ENCODE measurements at regions not wholly inside any gene's neighbourhood (a gene's known extent, or its start where the extent isn't known, plus 50 kb on each side); places are given as distances from the start of the nearest gene placed in this dataset.

DNA sequence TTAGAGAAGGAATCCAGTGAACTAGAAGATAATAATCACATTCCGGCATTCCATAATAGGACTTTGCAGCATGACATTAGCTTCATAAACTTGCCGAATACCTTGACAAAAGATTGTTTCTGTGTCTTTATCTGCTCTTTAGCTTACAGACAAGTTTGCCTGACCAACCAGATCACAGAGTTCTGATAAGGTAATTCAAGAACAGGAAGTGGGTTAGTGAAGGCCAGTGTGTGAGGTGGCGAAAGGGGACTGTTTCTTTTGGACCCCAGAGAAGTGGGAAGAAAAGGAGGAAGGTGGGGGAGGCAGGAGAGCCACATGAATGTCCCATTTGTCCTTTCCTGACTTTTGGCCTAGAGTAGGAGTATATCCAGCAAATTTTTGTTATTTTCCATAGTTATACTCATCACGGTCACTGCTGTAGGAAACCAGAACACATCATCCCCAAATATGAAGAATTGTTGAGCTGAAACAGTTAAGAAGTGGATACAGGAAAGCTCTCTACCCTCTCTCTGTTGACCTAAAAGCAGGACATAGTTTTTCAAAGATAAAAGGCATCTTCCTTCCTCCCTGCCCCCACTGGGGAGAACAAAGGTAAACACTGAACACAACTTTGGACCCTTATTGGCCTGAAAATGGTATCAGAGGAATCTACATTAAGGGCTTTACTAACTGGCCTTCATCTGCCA, 72.4 kb upstream of the TNFAIP3 start:
- Histone ChIP-seq H3K23me2 (ENCODE audit: low read depth, low read length) (peaks cover 2% of the 10 kb centered on the region; the same call in 1 of the 2 replicates), H2BK5ac (ENCODE audit: low read depth, low read length) (no peak overlapping the region), H3K14ac (ENCODE audit: insufficient read length) (no peak overlapping the region), H3K79me1 (ENCODE audit: low read depth, low read length) (no peaks in the 10 kb centered on the region), H3K4me2 (ENCODE audit: insufficient read depth in 1 of 2, low read depth in 2 of 2, low read length in 2 of 2) (no peak overlapping the region), H3K4me1 (replicated peaks in 1 of 4; ENCODE audit: control insufficient read depth in 3 of 4, insufficient read depth in 4 of 4, low read length in 3 of 4) (no peaks in the 10 kb centered on the region), H3K9me3 (ENCODE audit: insufficient read depth in 2 of 2, low read depth in 1 of 2, low read length in 1 of 2) (no peaks in the 10 kb centered on the region), H4K5ac (ENCODE audit: insufficient read length, low read depth, low read length) (no peak overlapping the region), H3K18ac (ENCODE audit: extremely low read depth, low read length) (no peak overlapping the region), H4K20me1 (replicated peaks in 1 of 2; ENCODE audit: control insufficient read depth in 1 of 2, insufficient read depth in 2 of 2, low read length in 2 of 2) (no peaks in the 10 kb centered on the region), H4K91ac (replicated peaks; ENCODE audit: insufficient read length, low read length) (no peak overlapping the region), H3K23ac (ENCODE audit: insufficient read length) (no peak overlapping the region), H3K79me2 (ENCODE audit: control insufficient read depth in 1 of 2, insufficient read depth in 2 of 2, low read length in 2 of 2) (no peaks in the 10 kb centered on the region), H4K8ac (ENCODE audit: extremely low read depth, insufficient read depth, low read length) (no peak overlapping the region), H3K36me3 (ENCODE audit: control insufficient read depth in 2 of 4, insufficient read depth in 4 of 4, low read length in 3 of 4) (no peaks in the 10 kb centered on the region), H3K9ac (replicated peaks in 1 of 4; ENCODE audit: extremely low read depth in 1 of 4, low read depth in 3 of 4, low read length in 3 of 4) (no peak overlapping the region), H3K4ac (replicated peaks; ENCODE audit: insufficient read length, low read depth, low read length) (no peak overlapping the region), H3K27me3 (replicated peaks in 1 of 4; ENCODE audit: control insufficient read depth in 3 of 4, extremely low read depth in 1 of 4, insufficient read depth in 3 of 4, low read length in 3 of 4) (no peaks in the 10 kb centered on the region), H2BK20ac (ENCODE audit: low read length) (no peak overlapping the region), H3K56ac (replicated peaks; ENCODE audit: insufficient read length, low read depth, low read length) (no peak overlapping the region), H2BK15ac (ENCODE audit: low read length) (no peak overlapping the region), H2BK12ac (ENCODE audit: low read depth, low read length) (no peak overlapping the region), H3K27ac (ENCODE audit: low read depth, low read length) (no peak overlapping the region), H3K4me3 (ENCODE audit: extremely low read depth in 1 of 4, insufficient read depth in 2 of 4, low read depth in 3 of 4, low read length in 4 of 4) (no peak overlapping the region), H2AFZ (ENCODE audit: low read length) (peak overlapping the region; percentile 18; the same call in 1 of the 2 replicates), H2AK5ac (ENCODE audit: low read depth, low read length) (no peak overlapping the region), H2BK120ac (replicated peaks; ENCODE audit: low read depth, low read length) (no peak overlapping the region)
- DNase-seq (ENCODE audit: low read depth in 1 of 2, low spot score in 2 of 2): no peak
- no peak for TF ChIP-seq ZNF274 (IDR thresholded peaks at IDR 0.05; ENCODE audit: borderline replicate concordance, extremely low read depth, low read length)
- no peak for FAIRE-seq
- WGBS, 2 experiments (ENCODE audit: extremely low coverage in 1 of 2, insufficient coverage in 1 of 2, insufficient read length in 1 of 2, insufficient replicate concordance in 2 of 2, low coverage in 1 of 2, low lambda C conversion rate in 2 of 2, missing lambda C conversion rate in 1 of 2): 89% methylated on average over 4 of the region's 4 CpGs; no CpG with 5 or more reads in 1 of the 2 experiments
- POLR2A ChIA-PET (ENCODE audit: partially characterized antibody): no interaction called here
- CTCF ChIA-PET (ENCODE audit: partially characterized antibody): interaction anchor here (1.2 to 1.4 kb wide), 2 partner anchors 10 to 145 kb away, joined by 3 to 4 read pairs; no protein-coding TSS in a partner anchor

Measured in H1 (cell line).